ENCODE measurements at regions not wholly inside any gene's neighbourhood (a gene's known extent, or its start where the extent isn't known, plus 50 kb on each side); places are given as distances from the start of the nearest gene placed in this dataset.

DNA sequence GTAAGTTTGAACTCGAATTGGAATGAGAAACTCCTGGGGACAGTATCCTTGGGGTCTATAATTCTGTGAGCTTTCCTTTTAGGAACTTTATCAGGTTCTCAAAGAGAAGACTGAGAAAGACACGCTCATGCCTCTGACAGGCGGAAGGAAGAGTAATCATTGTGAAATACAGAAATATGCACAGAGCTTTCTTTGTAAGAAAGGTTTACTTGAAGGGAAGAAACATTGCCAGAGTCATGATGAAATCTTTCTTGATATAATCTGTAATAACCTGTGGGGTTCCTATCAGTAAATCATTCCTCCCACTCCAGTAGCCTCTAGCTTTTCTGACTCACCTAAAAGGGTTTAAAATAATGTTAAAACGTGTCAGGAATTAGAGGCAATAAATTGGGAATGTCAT lies 83.6 kb upstream of the CCDC39 start:
- TF ChIP-seq MEIS1 (CRISPR knock-in tag; IDR thresholded peaks at IDR 0.05; ENCODE audit: borderline replicate concordance) (no peak), YY1 (tag by site-specific recombination; IDR thresholded peaks at IDR 0.05) (no peak), ZNF138 (tag by site-specific recombination; IDR thresholded peaks at IDR 0.05; ENCODE audit: borderline replicate concordance) (no peak), PRDM10 (tag by site-specific recombination; IDR thresholded peaks at IDR 0.05) (no peak), ZNF791 (tag by site-specific recombination; IDR thresholded peaks at IDR 0.05) (no peak), ZBTB48 (tag by site-specific recombination; IDR thresholded peaks at IDR 0.05) (no peak), TSHZ1 (tag by site-specific recombination; IDR thresholded peaks at IDR 0.05; ENCODE audit: borderline replicate concordance) (no peak), ZIC2 (tag by site-specific recombination; IDR thresholded peaks at IDR 0.05) (no peak), ZNF211 (tag by site-specific recombination; IDR thresholded peaks at IDR 0.05; ENCODE audit: low read depth) (no peak), ZBTB6 (tag by site-specific recombination; IDR thresholded peaks at IDR 0.05) (no peak), ZNF146 (tag by site-specific recombination; IDR thresholded peaks at IDR 0.05) (no peak), ZNF548 (tag by site-specific recombination; IDR thresholded peaks at IDR 0.05) (no peak), PRDM1 (tag by site-specific recombination; IDR thresholded peaks at IDR 0.05) (no peak), FEZF1 (tag by site-specific recombination; IDR thresholded peaks at IDR 0.05) (no peak)
- TF ChIP-seq, protein P1, sequence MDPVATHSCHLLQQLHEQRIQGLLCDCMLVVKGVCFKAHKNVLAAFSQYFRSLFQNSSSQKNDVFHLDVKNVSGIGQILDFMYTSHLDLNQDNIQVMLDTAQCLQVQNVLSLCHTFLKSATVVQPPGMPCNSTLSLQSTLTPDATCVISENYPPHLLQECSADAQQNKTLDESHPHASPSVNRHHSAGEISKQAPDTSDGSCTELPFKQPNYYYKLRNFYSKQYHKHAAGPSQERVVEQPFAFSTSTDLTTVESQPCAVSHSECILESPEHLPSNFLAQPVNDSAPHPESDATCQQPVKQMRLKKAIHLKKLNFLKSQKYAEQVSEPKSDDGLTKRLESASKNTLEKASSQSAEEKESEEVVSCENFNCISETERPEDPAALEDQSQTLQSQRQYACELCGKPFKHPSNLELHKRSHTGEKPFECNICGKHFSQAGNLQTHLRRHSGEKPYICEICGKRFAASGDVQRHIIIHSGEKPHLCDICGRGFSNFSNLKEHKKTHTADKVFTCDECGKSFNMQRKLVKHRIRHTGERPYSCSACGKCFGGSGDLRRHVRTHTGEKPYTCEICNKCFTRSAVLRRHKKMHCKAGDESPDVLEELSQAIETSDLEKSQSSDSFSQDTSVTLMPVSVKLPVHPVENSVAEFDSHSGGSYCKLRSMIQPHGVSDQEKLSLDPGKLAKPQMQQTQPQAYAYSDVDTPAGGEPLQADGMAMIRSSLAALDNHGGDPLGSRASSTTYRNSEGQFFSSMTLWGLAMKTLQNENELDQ (tag by site-specific recombination; IDR thresholded peaks at IDR 0.05; ENCODE audit: low read depth) = no peak
- TF ChIP-seq, protein P2, sequence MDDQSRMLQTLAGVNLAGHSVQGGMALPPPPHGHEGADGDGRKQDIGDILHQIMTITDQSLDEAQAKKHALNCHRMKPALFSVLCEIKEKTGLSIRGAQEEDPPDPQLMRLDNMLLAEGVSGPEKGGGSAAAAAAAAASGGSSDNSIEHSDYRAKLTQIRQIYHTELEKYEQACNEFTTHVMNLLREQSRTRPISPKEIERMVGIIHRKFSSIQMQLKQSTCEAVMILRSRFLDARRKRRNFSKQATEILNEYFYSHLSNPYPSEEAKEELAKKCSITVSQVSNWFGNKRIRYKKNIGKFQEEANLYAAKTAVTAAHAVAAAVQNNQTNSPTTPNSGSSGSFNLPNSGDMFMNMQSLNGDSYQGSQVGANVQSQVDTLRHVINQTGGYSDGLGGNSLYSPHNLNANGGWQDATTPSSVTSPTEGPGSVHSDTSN (CRISPR knock-in tag; IDR thresholded peaks at IDR 0.05) = no peak
- TF ChIP-seq, protein P3, sequence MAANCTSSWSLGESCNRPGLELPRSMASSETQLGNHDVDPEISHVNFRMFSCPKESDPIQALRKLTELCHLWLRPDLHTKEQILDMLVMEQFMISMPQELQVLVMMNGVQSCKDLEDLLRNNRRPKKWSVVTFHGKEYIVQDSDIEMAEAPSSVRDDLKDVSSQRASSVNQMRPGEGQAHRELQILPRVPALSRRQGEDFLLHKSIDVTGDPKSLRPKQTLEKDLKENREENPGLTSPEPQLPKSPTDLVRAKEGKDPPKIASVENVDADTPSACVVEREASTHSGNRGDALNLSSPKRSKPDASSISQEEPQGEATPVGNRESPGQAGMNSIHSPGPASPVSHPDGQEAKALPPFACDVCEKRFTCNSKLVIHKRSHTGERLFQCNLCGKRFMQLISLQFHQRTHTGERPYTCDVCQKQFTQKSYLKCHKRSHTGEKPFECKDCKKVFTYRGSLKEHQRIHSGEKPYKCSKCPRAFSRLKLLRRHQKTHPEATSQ (tag by site-specific recombination; IDR thresholded peaks at IDR 0.05) = no peak
- H3K36me3 ChIP-seq (ENCODE audit: control insufficient read depth in 2 of 2, insufficient read depth in 1 of 2, low read length in 2 of 2) = no peaks in the 10 kb centered on the region
- H3K4me3 ChIP-seq (ENCODE audit: low read depth, low read length) = no peak overlapping the region
- H3K4me1 ChIP-seq (ENCODE audit: control insufficient read depth, insufficient read depth, low read length) = no peaks in the 10 kb centered on the region
- ChIA-PET CTCF (no interaction called here), POLR2A (no interaction called here)
- H3K9me3 ChIP-seq (ENCODE audit: control insufficient read depth, insufficient read depth, low read depth, low read length) = no peaks in the 10 kb centered on the region
- H3K27ac ChIP-seq (ENCODE audit: extremely low read depth, low read depth, low read length) = no peak overlapping the region

All from HEK293 (cell line).